ENCODE measurements at regions not wholly inside any gene's neighbourhood (a gene's known extent, or its start where the extent isn't known, plus 50 kb on each side); places are given as distances from the start of the nearest gene placed in this dataset.
A peak's percentile ranks its signal among the peaks of the same experiment; 100 is the strongest.

- Histone ChIP-seq H3K27me3 (ENCODE audit: control insufficient read depth, insufficient read depth, low read length) (no peaks in the 10 kb centered on the region), H3K4me3 (ENCODE audit: low read length) (no peak overlapping the region), H3K9ac (ENCODE audit: low read length) (no peak overlapping the region), H3K27ac (ENCODE audit: low read depth, low read length) (peak overlapping the region; percentile 62), H3K4me1 (ENCODE audit: control insufficient read depth, insufficient read depth, low read length) (peaks cover 35% of the 10 kb centered on the region), H3K36me3 (ENCODE audit: control insufficient read depth, insufficient read depth, low read length) (no peaks in the 10 kb centered on the region)
Measured at GRCh38 chr13:44159633-44160279, 213.9 kb upstream of the SERP2 start.

- no peak overlapping the region for H3K9ac ChIP-seq (ENCODE audit: low read length)
- H3K27me3 ChIP-seq (ENCODE audit: control insufficient read depth, insufficient read depth, low read length) = no peaks in the 10 kb centered on the region
- peaks cover 27% of the 10 kb centered on the region for H3K4me1 ChIP-seq (ENCODE audit: control insufficient read depth, insufficient read depth, low read length)
- no peak overlapping the region for H3K4me3 ChIP-seq (ENCODE audit: low read length)
- peak overlapping the region; percentile 62 for H3K27ac ChIP-seq (ENCODE audit: low read depth, low read length)
- H3K36me3 ChIP-seq (ENCODE audit: control insufficient read depth, insufficient read depth, low read length) = no peaks in the 10 kb centered on the region
Measured at GRCh38 chr13:44160591-44161191, 212.9 kb upstream of the SERP2 start.

GRCh38 chr13:44163108-44163507 lies 210.5 kb upstream of the SERP2 start:
- Histone ChIP-seq H3K27ac (ENCODE audit: low read depth, low read length) (no peak overlapping the region), H3K27me3 (ENCODE audit: control insufficient read depth, insufficient read depth, low read length) (no peaks in the 10 kb centered on the region), H3K4me3 (ENCODE audit: low read length) (no peak overlapping the region), H3K4me1 (ENCODE audit: control insufficient read depth, insufficient read depth, low read length) (peaks cover 21% of the 10 kb centered on the region), H3K9ac (ENCODE audit: low read length) (no peak overlapping the region), H3K36me3 (ENCODE audit: control insufficient read depth, insufficient read depth, low read length) (no peaks in the 10 kb centered on the region)

GRCh38 chr13:44165221-44165888 lies 208.3 kb upstream of the SERP2 start:
- no peak overlapping the region for H3K4me3 ChIP-seq (ENCODE audit: low read length)
- H3K27me3 ChIP-seq (ENCODE audit: control insufficient read depth, insufficient read depth, low read length) = no peaks in the 10 kb centered on the region
- no peak overlapping the region for H3K9ac ChIP-seq (ENCODE audit: low read length)
- peaks cover 14% of the 10 kb centered on the region for H3K4me1 ChIP-seq (ENCODE audit: control insufficient read depth, insufficient read depth, low read length)
- no peaks in the 10 kb centered on the region for H3K36me3 ChIP-seq (ENCODE audit: control insufficient read depth, insufficient read depth, low read length)
- no peak overlapping the region for H3K27ac ChIP-seq (ENCODE audit: low read depth, low read length)

GRCh38 chr13:44165889-44166496 lies 207.6 kb upstream of the SERP2 start:
- no peaks in the 10 kb centered on the region for H3K36me3 ChIP-seq (ENCODE audit: control insufficient read depth, insufficient read depth, low read length)
- H3K27ac ChIP-seq (ENCODE audit: low read depth, low read length) = no peak overlapping the region
- peaks cover 8% of the 10 kb centered on the region for H3K4me1 ChIP-seq (ENCODE audit: control insufficient read depth, insufficient read depth, low read length)
- no peak overlapping the region for H3K4me3 ChIP-seq (ENCODE audit: low read length)
- H3K27me3 ChIP-seq (ENCODE audit: control insufficient read depth, insufficient read depth, low read length) = no peaks in the 10 kb centered on the region
- no peak overlapping the region for H3K9ac ChIP-seq (ENCODE audit: low read length)

- Histone ChIP-seq H3K4me3 (ENCODE audit: low read length) (no peak overlapping the region), H3K9ac (ENCODE audit: low read length) (no peak overlapping the region), H3K36me3 (ENCODE audit: control insufficient read depth, insufficient read depth, low read length) (no peaks in the 10 kb centered on the region), H3K27ac (ENCODE audit: low read depth, low read length) (no peak overlapping the region), H3K4me1 (ENCODE audit: control insufficient read depth, insufficient read depth, low read length) (peaks cover under 1% of the 10 kb centered on the region), H3K27me3 (ENCODE audit: control insufficient read depth, insufficient read depth, low read length) (no peaks in the 10 kb centered on the region)
Measured at GRCh38 chr13:44169018-44169911, 204.4 kb upstream of the SERP2 start.

- no peaks in the 10 kb centered on the region for H3K36me3 ChIP-seq (ENCODE audit: control insufficient read depth, insufficient read depth, low read length)
- no peak overlapping the region for H3K9ac ChIP-seq (ENCODE audit: low read length)
- H3K4me3 ChIP-seq (ENCODE audit: low read length) = no peak overlapping the region
- H3K27ac ChIP-seq (ENCODE audit: low read depth, low read length) = no peak overlapping the region
- H3K27me3 ChIP-seq (ENCODE audit: control insufficient read depth, insufficient read depth, low read length) = no peaks in the 10 kb centered on the region
- H3K4me1 ChIP-seq (ENCODE audit: control insufficient read depth, insufficient read depth, low read length) = peaks cover 14% of the 10 kb centered on the region
Measured at GRCh38 chr13:44170731-44171130, 202.9 kb upstream of the SERP2 start.

GRCh38 chr13:44171156-44171555 lies 202.5 kb upstream of the SERP2 start:
- Histone ChIP-seq H3K9ac (ENCODE audit: low read length) (no peak overlapping the region), H3K4me3 (ENCODE audit: low read length) (no peak overlapping the region), H3K36me3 (ENCODE audit: control insufficient read depth, insufficient read depth, low read length) (no peaks in the 10 kb centered on the region), H3K4me1 (ENCODE audit: control insufficient read depth, insufficient read depth, low read length) (peaks cover 18% of the 10 kb centered on the region), H3K27me3 (ENCODE audit: control insufficient read depth, insufficient read depth, low read length) (no peaks in the 10 kb centered on the region), H3K27ac (ENCODE audit: low read depth, low read length) (no peak overlapping the region)

GRCh38 chr13:44171861-44172260 lies 201.8 kb upstream of the SERP2 start:
- no peak overlapping the region for H3K4me3 ChIP-seq (ENCODE audit: low read length)
- H3K9ac ChIP-seq (ENCODE audit: low read length) = no peak overlapping the region
- no peak overlapping the region for H3K27ac ChIP-seq (ENCODE audit: low read depth, low read length)
- peaks cover 19% of the 10 kb centered on the region for H3K4me1 ChIP-seq (ENCODE audit: control insufficient read depth, insufficient read depth, low read length)
- H3K27me3 ChIP-seq (ENCODE audit: control insufficient read depth, insufficient read depth, low read length) = no peaks in the 10 kb centered on the region
- no peaks in the 10 kb centered on the region for H3K36me3 ChIP-seq (ENCODE audit: control insufficient read depth, insufficient read depth, low read length)

- Histone ChIP-seq H3K9ac (ENCODE audit: low read length) (no peak overlapping the region), H3K27me3 (ENCODE audit: control insufficient read depth, insufficient read depth, low read length) (no peaks in the 10 kb centered on the region), H3K4me1 (ENCODE audit: control insufficient read depth, insufficient read depth, low read length) (peaks cover 19% of the 10 kb centered on the region)
Measured at GRCh38 chr13:44172281-44172810, 201.3 kb upstream of the SERP2 start.

GRCh38 chr13:44174769-44175425 lies 198.7 kb upstream of the SERP2 start:
- Histone ChIP-seq H3K36me3 (ENCODE audit: control insufficient read depth, insufficient read depth, low read length) (no peaks in the 10 kb centered on the region), H3K27ac (ENCODE audit: low read depth, low read length) (peak overlapping the region; percentile 52), H3K9ac (ENCODE audit: low read length) (no peak overlapping the region), H3K4me1 (ENCODE audit: control insufficient read depth, insufficient read depth, low read length) (peaks cover 19% of the 10 kb centered on the region), H3K4me3 (ENCODE audit: low read length) (no peak overlapping the region), H3K27me3 (ENCODE audit: control insufficient read depth, insufficient read depth, low read length) (no peaks in the 10 kb centered on the region)

More at GRCh38 chr13:44172281-44172810, 201.3 kb upstream of the SERP2 start:
- H3K4me3 ChIP-seq (ENCODE audit: low read length) = no peak overlapping the region
- H3K27ac ChIP-seq (ENCODE audit: low read depth, low read length) = no peak overlapping the region
- no peaks in the 10 kb centered on the region for H3K36me3 ChIP-seq (ENCODE audit: control insufficient read depth, insufficient read depth, low read length)

All from rectal smooth muscle tissue (tissue), 1 donor.